ENCODE measurements at regions not wholly inside any gene's neighbourhood (a gene's known extent, or its start where the extent isn't known, plus 50 kb on each side); places are given as distances from the start of the nearest gene placed in this dataset.

DNA sequence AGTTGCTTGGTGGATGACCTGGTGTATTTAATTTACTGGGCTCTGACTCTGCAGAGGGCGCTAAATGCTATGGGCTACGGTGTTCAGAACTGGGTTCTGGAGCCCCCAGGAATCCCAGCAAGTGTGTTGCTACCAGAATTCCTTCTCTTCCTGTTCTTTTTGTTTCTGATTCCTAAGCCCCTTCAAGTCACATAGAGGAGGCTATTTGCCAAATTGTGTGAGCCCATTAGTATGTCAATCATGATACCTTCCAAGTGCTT, 358.2 kb upstream of the SPRED2 start:
- TF ChIP-seq, protein P1, sequence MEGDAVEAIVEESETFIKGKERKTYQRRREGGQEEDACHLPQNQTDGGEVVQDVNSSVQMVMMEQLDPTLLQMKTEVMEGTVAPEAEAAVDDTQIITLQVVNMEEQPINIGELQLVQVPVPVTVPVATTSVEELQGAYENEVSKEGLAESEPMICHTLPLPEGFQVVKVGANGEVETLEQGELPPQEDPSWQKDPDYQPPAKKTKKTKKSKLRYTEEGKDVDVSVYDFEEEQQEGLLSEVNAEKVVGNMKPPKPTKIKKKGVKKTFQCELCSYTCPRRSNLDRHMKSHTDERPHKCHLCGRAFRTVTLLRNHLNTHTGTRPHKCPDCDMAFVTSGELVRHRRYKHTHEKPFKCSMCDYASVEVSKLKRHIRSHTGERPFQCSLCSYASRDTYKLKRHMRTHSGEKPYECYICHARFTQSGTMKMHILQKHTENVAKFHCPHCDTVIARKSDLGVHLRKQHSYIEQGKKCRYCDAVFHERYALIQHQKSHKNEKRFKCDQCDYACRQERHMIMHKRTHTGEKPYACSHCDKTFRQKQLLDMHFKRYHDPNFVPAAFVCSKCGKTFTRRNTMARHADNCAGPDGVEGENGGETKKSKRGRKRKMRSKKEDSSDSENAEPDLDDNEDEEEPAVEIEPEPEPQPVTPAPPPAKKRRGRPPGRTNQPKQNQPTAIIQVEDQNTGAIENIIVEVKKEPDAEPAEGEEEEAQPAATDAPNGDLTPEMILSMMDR (IDR thresholded peaks at IDR 0.05): no peak
- DNase-seq (ENCODE audit: low spot score) (no peak), ATAC-seq (ENCODE audit: insufficient number of reproducible peaks, low FRiP score, low read depth) (no peak)
- H3K36me3 ChIP-seq: no peaks in the 10 kb centered on the region
- H3K27me3 ChIP-seq (replicated peaks; ENCODE audit: insufficient read depth): no peaks in the 10 kb centered on the region
- no peaks in the 10 kb centered on the region for H3K9me3 ChIP-seq
- H3K4me3 ChIP-seq: no peak overlapping the region
- no peak overlapping the region for H3K27ac ChIP-seq
- no peaks in the 10 kb centered on the region for H3K4me1 ChIP-seq (ENCODE audit: control insufficient read depth in 1 of 2, low read depth in 2 of 2)

DNA sequence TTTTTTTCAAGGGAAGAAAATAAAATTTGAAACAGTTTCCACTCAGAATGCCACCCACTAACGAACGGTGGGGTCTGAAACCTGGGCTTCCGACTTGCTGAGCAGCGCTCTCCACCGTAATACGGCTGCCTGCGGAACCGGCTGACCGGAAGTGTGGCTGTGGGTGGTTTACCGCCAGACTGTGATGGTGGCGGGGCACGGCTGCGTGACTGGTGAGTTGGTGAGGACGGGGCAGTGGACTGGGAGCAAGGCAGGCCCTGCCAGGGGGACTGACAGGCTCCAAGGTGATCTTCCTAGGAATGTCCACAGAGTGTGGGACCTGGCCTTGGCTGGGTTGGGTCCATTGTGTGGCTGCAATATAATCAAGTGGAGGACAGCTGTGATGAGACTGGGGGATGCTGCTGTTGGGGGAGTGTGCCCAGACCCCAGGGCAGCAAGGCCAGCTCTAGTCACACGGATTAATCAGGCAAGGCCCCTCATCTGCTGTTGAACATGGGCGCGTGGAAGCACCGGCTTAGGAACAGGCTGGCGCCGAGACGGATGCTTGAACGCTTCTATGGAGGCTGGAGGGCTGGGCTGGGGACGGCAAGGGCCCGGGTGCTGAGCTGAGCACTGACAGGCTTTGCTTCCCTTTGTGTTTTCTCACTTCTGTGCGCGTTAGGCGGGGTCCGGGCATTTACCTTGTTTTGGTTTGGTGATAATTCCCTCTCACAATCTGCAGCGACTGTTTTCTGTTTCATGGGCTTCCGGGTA, 357.7 kb upstream of the SPRED2 start:
- TF ChIP-seq, protein P1 (IDR thresholded peaks at IDR 0.05): no peak
- Histone ChIP-seq H3K9me3 (no peaks in the 10 kb centered on the region), H3K27ac (no peak overlapping the region), H3K36me3 (no peaks in the 10 kb centered on the region), H3K4me1 (ENCODE audit: control insufficient read depth in 1 of 2, low read depth in 2 of 2) (no peaks in the 10 kb centered on the region), H3K27me3 (replicated peaks; ENCODE audit: insufficient read depth) (no peaks in the 10 kb centered on the region), H3K4me3 (no peak overlapping the region)
- ATAC-seq (ENCODE audit: insufficient number of reproducible peaks, low FRiP score, low read depth): no peak
- no peak for DNase-seq (ENCODE audit: low spot score)

DNA sequence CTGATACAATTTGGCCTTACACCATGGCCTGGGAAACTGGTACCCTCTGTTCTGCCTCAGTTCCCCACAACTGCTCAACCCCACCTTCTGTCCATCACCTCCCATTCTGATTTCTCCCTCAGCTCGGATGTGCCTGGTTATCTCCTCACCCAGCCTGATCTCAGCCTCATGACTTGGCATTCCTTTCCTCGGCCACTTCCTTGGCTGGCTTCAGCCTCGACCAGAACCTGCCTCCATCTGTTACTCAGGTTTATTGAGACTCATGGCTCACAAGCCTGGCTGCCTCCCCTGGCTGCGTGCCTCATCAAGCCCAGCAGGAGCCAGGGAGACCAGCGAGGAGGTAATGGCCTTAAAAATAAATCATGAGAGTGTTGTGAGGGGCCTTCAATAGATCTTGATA, 356.2 kb upstream of the SPRED2 start:
- TF ChIP-seq, protein P1 (IDR thresholded peaks at IDR 0.05): no peak
- Histone ChIP-seq H3K4me3 (no peak overlapping the region), H3K9me3 (no peaks in the 10 kb centered on the region), H3K27ac (no peak overlapping the region), H3K36me3 (no peaks in the 10 kb centered on the region), H3K4me1 (ENCODE audit: control insufficient read depth in 1 of 2, low read depth in 2 of 2) (no peaks in the 10 kb centered on the region), H3K27me3 (replicated peaks; ENCODE audit: insufficient read depth) (no peaks in the 10 kb centered on the region)
- no peak for DNase-seq (ENCODE audit: low spot score)
- ATAC-seq (ENCODE audit: insufficient number of reproducible peaks, low FRiP score, low read depth): no peak

DNA sequence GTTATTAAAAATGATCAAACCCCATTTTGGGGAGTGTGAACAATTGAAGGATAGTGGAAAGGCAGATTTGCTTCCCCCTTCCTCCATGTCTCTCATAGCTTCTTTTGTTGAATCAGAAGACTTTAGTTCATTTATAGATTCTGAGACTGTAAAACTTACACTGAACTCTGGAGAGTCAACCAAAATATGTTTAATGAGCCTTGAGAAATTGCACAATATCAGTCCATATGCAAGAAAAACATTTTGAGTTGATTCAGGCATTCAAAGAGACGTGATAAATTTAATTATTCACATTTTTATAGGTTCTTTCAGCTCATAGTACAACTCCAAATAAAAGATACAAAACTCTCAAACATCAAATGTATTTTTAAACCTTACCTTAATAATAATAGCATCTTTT, 354.4 kb upstream of the SPRED2 start:
- no peaks in the 10 kb centered on the region for H3K27me3 ChIP-seq (replicated peaks; ENCODE audit: insufficient read depth)
- DNase-seq (ENCODE audit: low spot score): no peak
- H3K27ac ChIP-seq: no peak overlapping the region
- no peaks in the 10 kb centered on the region for H3K36me3 ChIP-seq
- no peaks in the 10 kb centered on the region for H3K4me1 ChIP-seq (ENCODE audit: control insufficient read depth in 1 of 2, low read depth in 2 of 2)
- no peak overlapping the region for H3K4me3 ChIP-seq
- ATAC-seq (ENCODE audit: insufficient number of reproducible peaks, low FRiP score, low read depth): no peak
- H3K9me3 ChIP-seq: no peaks in the 10 kb centered on the region
- TF ChIP-seq, protein P1 (IDR thresholded peaks at IDR 0.05): no peak

DNA sequence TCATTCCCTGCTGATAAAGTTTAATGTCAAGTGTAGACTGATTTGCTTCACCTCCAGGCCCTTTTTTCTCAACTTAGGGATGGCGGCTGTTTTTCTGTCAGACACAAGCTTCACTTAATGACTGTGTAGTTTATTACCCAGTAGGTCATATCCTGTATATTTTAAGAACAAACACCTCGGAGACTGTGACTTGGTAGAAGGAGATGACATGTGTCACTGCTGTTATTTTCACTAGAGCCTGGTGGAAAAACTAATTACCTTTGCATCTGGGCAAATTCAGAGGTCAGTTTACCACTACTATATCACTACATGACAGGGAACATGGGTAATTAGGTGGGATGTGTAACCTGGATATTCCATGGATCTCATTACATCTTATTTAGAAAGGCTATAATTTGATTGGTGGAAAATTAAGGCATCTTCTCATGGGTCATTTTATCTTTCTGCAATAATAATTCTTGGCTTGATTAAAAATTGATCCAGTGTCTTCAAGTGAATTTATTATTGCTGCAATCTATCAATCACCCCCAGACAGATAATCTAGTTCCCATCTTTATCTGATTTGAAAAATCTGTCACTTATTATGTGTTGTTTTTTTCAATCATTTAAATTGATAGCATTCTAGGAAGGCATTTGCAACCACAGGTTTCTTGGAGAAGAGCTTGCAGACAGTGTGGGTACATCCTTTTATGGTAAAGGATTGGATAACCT, 353.8 kb upstream of the SPRED2 start:
- Histone ChIP-seq H3K36me3 (no peaks in the 10 kb centered on the region), H3K4me3 (no peak overlapping the region), H3K27ac (no peak overlapping the region), H3K9me3 (no peaks in the 10 kb centered on the region), H3K4me1 (ENCODE audit: control insufficient read depth in 1 of 2, low read depth in 2 of 2) (no peaks in the 10 kb centered on the region), H3K27me3 (replicated peaks; ENCODE audit: insufficient read depth) (no peaks in the 10 kb centered on the region)
- TF ChIP-seq, protein P1 (IDR thresholded peaks at IDR 0.05): no peak
- no peak for ATAC-seq (ENCODE audit: insufficient number of reproducible peaks, low FRiP score, low read depth)
- DNase-seq (ENCODE audit: low spot score): no peak
